Kidney (tissue), 13 donors: ENCODE measurements at regions not wholly inside any gene's neighbourhood (a gene's known extent, or its start where the extent isn't known, plus 50 kb on each side); places are given as distances from the start of the nearest gene placed in this dataset.
A peak's percentile ranks its signal among the peaks of the same experiment; 100 is the strongest.

Source experiments
- DNase-seq, 5 donors: peaks; one replicate each; pipeline ENCODE4 v3.0.0-alpha.2; 2013 to 2020
- FAIRE-seq: peaks from 2 replicates; lab custom pipeline; 2012; peaks lifted over from hg19 to GRCh38; lab: Jason Lieb, UNC
- H3K27ac ChIP-seq, 2 donors: one replicate each; pipeline ENCODE4 v1.7.0; 2013; ENCODE audit warnings: low read depth in 2 of 2, low read length in 2 of 2, inconsistent platforms in 1 of 2
- H3K27me3 ChIP-seq: one replicate; pipeline ENCODE4 v1.7.1; 2013; ENCODE audit warnings: low read length, inconsistent platforms; ENCODE audit not compliant: control insufficient read depth, insufficient read depth
- H3K36me3 ChIP-seq, 3 donors: one replicate each; pipeline versions ENCODE4 v1.7.0 to v1.7.1; 2013; ENCODE audit warnings: low read length in 3 of 3, control low read depth in 1 of 3, inconsistent platforms in 1 of 3; ENCODE audit not compliant: insufficient read depth in 3 of 3, control insufficient read depth in 2 of 3
- H3K4me1 ChIP-seq, 3 donors: one replicate each; pipeline versions ENCODE4 v1.7.0 to v1.7.1; 2013; ENCODE audit warnings: low read length in 3 of 3, inconsistent platforms in 1 of 3, low read depth in 1 of 3; ENCODE audit not compliant: control insufficient read depth in 2 of 3, insufficient read depth in 2 of 3
- H3K4me3 ChIP-seq, 3 donors: one replicate each; pipeline versions ENCODE4 v1.7.0 to v1.8.1; 2013; ENCODE audit warnings: low read length in 3 of 3, control low read depth in 1 of 3, inconsistent platforms in 1 of 3
- H3K9ac ChIP-seq, 3 donors: one replicate each; pipeline versions ENCODE4 v1.7.0 to v1.7.1; 2013; ENCODE audit warnings: low read length in 3 of 3, control low read depth in 1 of 3, inconsistent platforms in 1 of 3
- H3K9me3 ChIP-seq, 3 donors: one replicate each; pipeline versions ENCODE4 v1.7.0 to v1.7.1; 2013; ENCODE audit warnings: low read length in 3 of 3, control low read depth in 1 of 3, inconsistent platforms in 1 of 3; ENCODE audit not compliant: control insufficient read depth in 2 of 3, insufficient read depth in 1 of 3
- intact Hi-C: fragments of 100-400 bp; cut with DNase I; formaldehyde crosslinking; loops from one replicate; pipeline ENCODE4 v1.11.1; 2022
- TF ChIP-seq, protein P1 (sequence below): IDR thresholded peaks from 3 replicates; pipeline ENCODE4 v1.5.1; 2012; ENCODE audit warnings: mild to moderate bottlenecking, moderate library complexity, borderline replicate concordance; ENCODE audit not compliant: insufficient read depth; ENCODE audit errors: extremely low read depth
- donor health status: control.
- donor health status: control.
- donor health status: control.
- donor health status: control.
- donor health status: control.
- donor health status: DM: yes; HTN: yes; CAD: no.
- donor health status: Normal renal cell carcinoma (clear cell type).

- Histone ChIP-seq H3K36me3 (no peaks in the 10 kb centered on the region), H3K9ac (no peak overlapping the region), H3K4me3 (no peak overlapping the region), H3K27ac (no peak overlapping the region), H3K27me3 (no peaks in the 10 kb centered on the region), H3K4me1 (no peaks in the 10 kb centered on the region), H3K9me3 (no peaks in the 10 kb centered on the region)
- TF ChIP-seq, protein P1, sequence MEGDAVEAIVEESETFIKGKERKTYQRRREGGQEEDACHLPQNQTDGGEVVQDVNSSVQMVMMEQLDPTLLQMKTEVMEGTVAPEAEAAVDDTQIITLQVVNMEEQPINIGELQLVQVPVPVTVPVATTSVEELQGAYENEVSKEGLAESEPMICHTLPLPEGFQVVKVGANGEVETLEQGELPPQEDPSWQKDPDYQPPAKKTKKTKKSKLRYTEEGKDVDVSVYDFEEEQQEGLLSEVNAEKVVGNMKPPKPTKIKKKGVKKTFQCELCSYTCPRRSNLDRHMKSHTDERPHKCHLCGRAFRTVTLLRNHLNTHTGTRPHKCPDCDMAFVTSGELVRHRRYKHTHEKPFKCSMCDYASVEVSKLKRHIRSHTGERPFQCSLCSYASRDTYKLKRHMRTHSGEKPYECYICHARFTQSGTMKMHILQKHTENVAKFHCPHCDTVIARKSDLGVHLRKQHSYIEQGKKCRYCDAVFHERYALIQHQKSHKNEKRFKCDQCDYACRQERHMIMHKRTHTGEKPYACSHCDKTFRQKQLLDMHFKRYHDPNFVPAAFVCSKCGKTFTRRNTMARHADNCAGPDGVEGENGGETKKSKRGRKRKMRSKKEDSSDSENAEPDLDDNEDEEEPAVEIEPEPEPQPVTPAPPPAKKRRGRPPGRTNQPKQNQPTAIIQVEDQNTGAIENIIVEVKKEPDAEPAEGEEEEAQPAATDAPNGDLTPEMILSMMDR, result no peak
- FAIRE-seq (no peak), DNase-seq (no peak)
- intact Hi-C loops, result no loop called here
These were observed 56.3 kb downstream of the SOX14 start for GRCh38 chr3:137820366-137820765.

GRCh38 chr3:137835096-137835495, 71.0 kb downstream of the SOX14 start:
- H3K27ac ChIP-seq, result no peak overlapping the region
- intact Hi-C loops, result no loop called here
- no peaks in the 10 kb centered on the region for H3K4me1 ChIP-seq
- no peaks in the 10 kb centered on the region for H3K36me3 ChIP-seq
- no peaks in the 10 kb centered on the region for H3K9me3 ChIP-seq
- no peak overlapping the region for H3K9ac ChIP-seq
- no peak overlapping the region for H3K4me3 ChIP-seq
- no peak for FAIRE-seq
- peak in 3 of 5 donors; percentile 19 to 76 (median 47) for DNase-seq
- TF ChIP-seq, protein P1, result no peak
- no peaks in the 10 kb centered on the region for H3K27me3 ChIP-seq

DNA sequence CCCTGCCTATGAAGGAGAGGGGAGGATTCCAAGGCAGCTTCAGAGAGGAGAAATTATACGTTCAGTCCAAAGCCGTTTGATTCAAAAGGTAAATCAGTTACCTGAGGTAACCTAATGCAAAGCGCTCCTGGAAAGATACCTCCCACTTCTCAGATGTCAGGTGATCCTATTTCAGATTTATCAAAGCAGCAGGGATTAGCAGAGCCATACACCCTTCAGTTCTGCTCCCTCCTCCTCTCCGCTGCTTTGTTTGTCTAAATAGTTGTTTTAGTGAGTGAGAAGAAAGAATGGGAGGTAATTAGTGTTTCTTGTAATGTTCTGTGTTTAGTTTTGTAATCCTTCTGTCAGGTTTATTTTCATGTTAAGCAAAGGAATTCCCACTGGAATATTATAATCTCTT, 81.1 kb downstream of the SOX14 start:
- no peak for FAIRE-seq
- H3K9ac ChIP-seq, result no peak overlapping the region
- no peak overlapping the region for H3K4me3 ChIP-seq
- no peaks in the 10 kb centered on the region for H3K36me3 ChIP-seq
- TF ChIP-seq, protein P1, result no peak
- DNase-seq, result no peak
- no peaks in the 10 kb centered on the region for H3K27me3 ChIP-seq
- no peak overlapping the region for H3K27ac ChIP-seq
- H3K9me3 ChIP-seq, result no peaks in the 10 kb centered on the region
- H3K4me1 ChIP-seq, result no peaks in the 10 kb centered on the region
- intact Hi-C loops, result no loop called here

DNA sequence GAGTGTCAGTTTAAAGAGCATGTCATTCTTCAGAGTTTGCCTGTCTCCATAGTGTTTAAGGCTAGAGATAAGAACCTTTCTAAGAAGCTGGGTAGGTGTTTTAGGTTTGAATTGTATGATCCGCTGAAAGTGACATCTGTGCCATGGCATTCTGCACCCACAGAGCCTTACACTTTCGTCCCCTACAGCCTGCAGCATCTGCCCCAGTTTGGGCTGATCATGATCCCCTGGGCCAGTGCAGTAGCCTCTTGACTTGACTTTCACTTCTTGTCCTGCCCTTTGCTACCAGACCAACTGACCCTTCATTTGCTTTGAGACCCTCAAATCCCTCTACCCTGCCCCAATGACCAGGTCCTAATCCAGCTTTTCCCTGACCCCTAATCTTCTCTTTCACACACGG, 81.6 kb downstream of the SOX14 start:
- FAIRE-seq, result no peak
- TF ChIP-seq, protein P1, result no peak
- intact Hi-C loops, result no loop called here

More for the DNA sequence above, 81.6 kb downstream of the SOX14 start:
- Histone ChIP-seq H3K4me1 (no peaks in the 10 kb centered on the region), H3K27me3 (no peaks in the 10 kb centered on the region), H3K9ac (no peak overlapping the region), H3K36me3 (no peaks in the 10 kb centered on the region), H3K27ac (no peak overlapping the region), H3K9me3 (no peaks in the 10 kb centered on the region), H3K4me3 (no peak overlapping the region)
- no peak for DNase-seq
